WI38 (cell line): ENCODE measurements at regions not wholly inside any gene's neighbourhood (a gene's known extent, or its start where the extent isn't known, plus 50 kb on each side); places are given as distances from the start of the nearest gene placed in this dataset.

Experiments used
- H3K4me3 ChIP-seq: 2 replicates; pipeline ENCODE4 v1.5.1; 2011; ENCODE audit warnings: low read depth, mild to moderate bottlenecking, control low read depth, low read length
- CTCF ChIP-seq: IDR thresholded peaks from 2 replicates; pipeline ENCODE4 v1.5.1; 2012; ENCODE audit warnings: low read depth, mild to moderate bottlenecking, control low read depth, low read length

GRCh38 chr5:51095486-51095885, 287.8 kb upstream of the ISL1 start:
- no peak for TF ChIP-seq CTCF
- H3K4me3 ChIP-seq: no peak overlapping the region

GRCh38 chr5:51096859-51097258, 286.4 kb upstream of the ISL1 start:
- no peak for TF ChIP-seq CTCF
- no peak overlapping the region for H3K4me3 ChIP-seq

GRCh38 chr5:51099173-51099853, 283.9 kb upstream of the ISL1 start:
- H3K4me3 ChIP-seq: no peak overlapping the region
- TF ChIP-seq CTCF: no peak

GRCh38 chr5:51104556-51104955, 278.7 kb upstream of the ISL1 start:
- H3K4me3 ChIP-seq: no peak overlapping the region
- no peak for TF ChIP-seq CTCF

GRCh38 chr5:51109786-51110410, 273.4 kb upstream of the ISL1 start:
- no peak for TF ChIP-seq CTCF
- H3K4me3 ChIP-seq: no peak overlapping the region

GRCh38 chr5:51131266-51131665, 252.0 kb upstream of the ISL1 start:
- H3K4me3 ChIP-seq: no peak overlapping the region
- TF ChIP-seq CTCF: no peak

GRCh38 chr5:51138164-51138563, 245.1 kb upstream of the ISL1 start:
- no peak for TF ChIP-seq CTCF
- H3K4me3 ChIP-seq: no peak overlapping the region
